Bronchial epithelial cell (primary cell): ENCODE measurements at regions not wholly inside any gene's neighbourhood (a gene's known extent, or its start where the extent isn't known, plus 50 kb on each side); places are given as distances from the start of the nearest gene placed in this dataset.
A peak's percentile ranks its signal among the peaks of the same experiment; 100 is the strongest.
"Not testable (repeated sequence)": the region's sequence is repeated elsewhere in the genome, so short reads cannot be mapped to it uniquely, and the experiment has no call there.

Experiments used
- DNase-seq: peaks from one replicate; pipeline ENCODE4 v3.0.0-alpha.2; 2010; ENCODE audit warnings: low read depth
- FAIRE-seq: peaks from 2 replicates; lab custom pipeline; 2011; peaks lifted over from hg19 to GRCh38; lab: Jason Lieb, UNC
- H3K27me3 ChIP-seq: 2 replicates; pipeline ENCODE4 v1.5.1; 2011; ENCODE audit warnings: low read length; ENCODE audit not compliant: control insufficient read depth, insufficient read depth
- H3K36me3 ChIP-seq: 2 replicates; pipeline ENCODE4 v1.5.1; 2011; ENCODE audit warnings: low read length; ENCODE audit not compliant: control insufficient read depth, insufficient read depth
- H3K4me3 ChIP-seq: 2 replicates; pipeline ENCODE4 v1.5.1; 2011; ENCODE audit warnings: mild to moderate bottlenecking, low read depth, low read length, control low read depth
- CTCF ChIP-seq: IDR thresholded peaks from 2 replicates; pipeline ENCODE4 v1.5.1; 2011; ENCODE audit warnings: mild to moderate bottlenecking, moderate library complexity, low read length, control low read depth, inconsistent platforms; ENCODE audit not compliant: insufficient read depth, severe bottlenecking

GRCh38 chr1:149841597-149842238 is 57.6 kb upstream of the BOLA1 start:
- FAIRE-seq, H3K36me3 ChIP-seq, H3K27me3 ChIP-seq, H3K4me3 ChIP-seq, DNase-seq: not testable (repeated sequence)

GRCh38 chr1:149842458-149843064 is 56.8 kb upstream of the BOLA1 start:
- not testable (repeated sequence) for FAIRE-seq, H3K27me3 ChIP-seq, H3K4me3 ChIP-seq, H3K36me3 ChIP-seq, DNase-seq

- Histone ChIP-seq H3K36me3 (no peaks in the 10 kb centered on the region), H3K27me3 (no peaks in the 10 kb centered on the region), H3K4me3 (peak overlapping the region; percentile 46)
- FAIRE-seq (no peak), DNase-seq (peak; percentile 21)
- TF ChIP-seq CTCF = no peak
Observed at GRCh38 chr1:149843431-149844041, 55.8 kb upstream of the BOLA1 start.

- TF ChIP-seq CTCF = no peak
- FAIRE-seq = no peak
- H3K36me3 ChIP-seq = no peaks in the 10 kb centered on the region
- DNase-seq = peak; percentile 86
- peak overlapping the region; percentile 46 for H3K4me3 ChIP-seq
- H3K27me3 ChIP-seq = no peaks in the 10 kb centered on the region
Observed at GRCh38 chr1:149844101-149844500, 55.3 kb upstream of the BOLA1 start.

- H3K36me3 ChIP-seq = no peaks in the 10 kb centered on the region
- TF ChIP-seq CTCF = no peak
- FAIRE-seq = no peak
- no peak for DNase-seq
- H3K27me3 ChIP-seq = no peaks in the 10 kb centered on the region
- no peak overlapping the region for H3K4me3 ChIP-seq
Observed at GRCh38 chr1:149844650-149845255, 54.6 kb upstream of the BOLA1 start.

- no peak overlapping the region for H3K4me3 ChIP-seq
- no peak for DNase-seq
- FAIRE-seq = no peak
- H3K36me3 ChIP-seq = no peaks in the 10 kb centered on the region
- H3K27me3 ChIP-seq = no peaks in the 10 kb centered on the region
- no peak for TF ChIP-seq CTCF
Observed at GRCh38 chr1:149845416-149845815, 54.0 kb upstream of the BOLA1 start.
